MM.1S (cell line): ENCODE measurements at regions not wholly inside any gene's neighbourhood (a gene's known extent, or its start where the extent isn't known, plus 50 kb on each side); places are given as distances from the start of the nearest gene placed in this dataset.

Experiments used
- CTCF ChIP-seq: fragments of 300-600 bp; sonication (generic); IDR thresholded peaks from 2 replicates; pipeline ENCODE4 v1.5.1; 2016; ENCODE audit warnings: antibody characterized with exemption, low read length, mixed read lengths
- EZH2 ChIP-seq: fragments of 300-600 bp; sonication (generic); optimal IDR thresholded peaks from 2 replicates; pipeline ENCODE3; 2017; ENCODE audit warnings: low read depth, mild to moderate bottlenecking, antibody characterized with exemption, low read length, mixed read lengths

GRCh38 chr20:39210341-39211036 lies 248.3 kb downstream of the DHX35 start:
- TF ChIP-seq CTCF (no peak), EZH2 (no peak)
